GM12891 (cell line): ENCODE measurements at regions not wholly inside any gene's neighbourhood (a gene's known extent, or its start where the extent isn't known, plus 50 kb on each side); places are given as distances from the start of the nearest gene placed in this dataset.

Source experiments
- DNase-seq: peaks from one replicate; pipeline ENCODE4 v3.0.0; 2011; ENCODE audit warnings: low spot score; ENCODE audit not compliant: insufficient read length
- FAIRE-seq: peaks from 2 replicates; lab custom pipeline; 2011; peaks lifted over from hg19 to GRCh38; lab: Jason Lieb, UNC
- PAX5 ChIP-seq: IDR thresholded peaks from 2 replicates; pipeline ENCODE4 v1.6.1; 2011; ENCODE audit warnings: low read length, moderate library complexity, mild to moderate bottlenecking; ENCODE audit not compliant: insufficient read depth, severe bottlenecking
- POLR2A ChIP-seq: IDR thresholded peaks from 2 replicates; pipeline ENCODE4 v1.6.1; 2011; ENCODE audit warnings: low read depth, low read length, control low read depth
- POLR2AphosphoS5 ChIP-seq: IDR thresholded peaks from 2 replicates; pipeline ENCODE4 v1.6.1; 2011; ENCODE audit warnings: low read depth, low read length, control low read depth
- POU2F2 ChIP-seq: IDR thresholded peaks from 2 replicates; pipeline ENCODE4 v1.6.1; 2011; ENCODE audit warnings: low read depth, mild to moderate bottlenecking, control low read depth, low read length, moderate library complexity
- SPI1 ChIP-seq: IDR thresholded peaks from 2 replicates; pipeline ENCODE4 v1.6.1; 2011; ENCODE audit warnings: low read depth, low read length, control low read depth
- TAF1 ChIP-seq: IDR thresholded peaks from 2 replicates; pipeline ENCODE4 v1.6.1; 2011; ENCODE audit warnings: low read depth, low read length, control low read depth

DNA sequence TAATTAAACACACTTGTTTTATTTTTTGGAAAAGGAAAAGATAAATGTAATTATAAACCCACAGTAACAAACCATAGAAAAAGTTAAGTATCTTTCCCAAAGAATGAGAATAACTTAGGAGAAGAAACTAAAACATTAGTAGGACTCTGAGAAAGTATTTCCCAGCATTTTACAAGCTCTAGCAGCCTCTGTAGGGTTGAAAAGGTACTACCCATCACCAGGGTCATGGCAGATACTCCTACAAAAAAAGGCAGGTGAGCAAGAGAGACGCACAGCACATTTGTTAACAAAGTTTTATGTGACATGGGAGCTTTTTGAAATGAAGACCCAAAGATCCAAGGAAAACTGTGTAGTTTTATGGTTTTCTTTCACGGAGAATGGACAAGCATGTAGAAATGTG lies 77.7 kb upstream of the FAM169A start:
- no peak for TF ChIP-seq POLR2A
- TF ChIP-seq SPI1: no peak
- TF ChIP-seq PAX5: no peak
- no peak for TF ChIP-seq TAF1
- no peak for TF ChIP-seq POLR2AphosphoS5
- TF ChIP-seq POU2F2: no peak
- FAIRE-seq (no peak), DNase-seq (no peak)

DNA sequence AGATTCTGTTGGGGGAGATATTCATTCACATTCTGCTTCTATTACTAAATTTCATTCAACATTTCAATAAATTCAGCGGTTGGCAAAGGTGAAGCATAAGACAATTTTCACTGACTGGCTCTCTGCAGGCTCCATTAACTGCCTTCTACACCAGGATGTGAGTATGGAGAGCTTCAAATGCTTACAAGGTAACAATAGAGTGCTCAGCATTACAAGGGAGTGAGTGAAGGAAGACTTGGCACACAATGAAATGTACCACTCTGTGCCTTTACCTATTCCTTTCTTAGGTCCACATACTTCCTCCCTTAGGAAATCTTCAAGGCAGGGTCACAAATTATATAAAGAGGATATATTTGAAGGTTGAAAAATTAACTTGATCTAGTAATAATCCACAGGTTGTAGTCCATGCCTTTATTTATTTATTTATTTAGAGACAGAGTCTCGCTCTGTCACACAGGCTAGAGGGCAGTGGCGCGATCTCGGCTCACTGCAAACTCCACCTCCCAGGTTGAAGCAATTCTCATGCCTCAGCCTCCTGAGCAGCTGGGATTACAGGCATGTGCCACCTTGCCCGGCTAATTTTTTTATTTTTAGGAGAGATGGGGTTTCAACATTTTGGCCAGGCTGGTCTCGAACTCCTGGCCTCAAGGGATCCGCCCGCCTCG lies 76.6 kb upstream of the FAM169A start:
- no peak for FAIRE-seq
- no peak for TF ChIP-seq SPI1
- no peak for TF ChIP-seq POLR2A
- TF ChIP-seq TAF1: no peak
- TF ChIP-seq PAX5: no peak
- no peak for TF ChIP-seq POU2F2
- TF ChIP-seq POLR2AphosphoS5: no peak

DNA sequence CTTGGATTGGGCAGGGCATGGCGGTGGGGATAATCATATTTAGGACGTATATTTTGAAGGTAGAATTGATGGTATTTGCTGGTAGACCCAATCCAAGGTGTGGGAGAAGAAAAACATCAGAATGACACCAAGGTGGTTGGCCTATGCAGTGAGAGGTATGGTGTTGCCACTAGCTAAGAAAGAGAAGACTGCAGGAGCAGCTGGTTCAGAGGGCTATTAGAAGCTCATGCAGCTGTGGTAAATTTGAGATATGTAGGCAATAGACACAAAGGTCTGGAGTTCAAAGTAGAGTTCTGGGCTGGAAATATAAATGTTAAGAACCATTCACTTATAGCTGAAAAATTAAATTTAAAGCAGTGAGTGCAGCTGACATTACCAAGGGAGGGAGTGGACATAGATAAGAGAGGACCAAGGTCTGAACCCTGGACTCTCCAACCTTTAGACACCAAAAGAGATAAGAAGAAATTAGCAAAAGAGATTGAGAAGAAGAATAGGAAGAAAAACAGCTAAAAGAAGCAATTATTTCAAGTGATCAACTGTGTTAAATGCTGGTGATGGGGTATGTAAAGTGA lies 74.7 kb upstream of the FAM169A start:
- FAIRE-seq (no peak), DNase-seq (no peak)
- TF ChIP-seq TAF1 (no peak), PAX5 (no peak), POU2F2 (no peak)

More for the DNA sequence above, 76.6 kb upstream of the FAM169A start:
- no peak for DNase-seq

DNA sequence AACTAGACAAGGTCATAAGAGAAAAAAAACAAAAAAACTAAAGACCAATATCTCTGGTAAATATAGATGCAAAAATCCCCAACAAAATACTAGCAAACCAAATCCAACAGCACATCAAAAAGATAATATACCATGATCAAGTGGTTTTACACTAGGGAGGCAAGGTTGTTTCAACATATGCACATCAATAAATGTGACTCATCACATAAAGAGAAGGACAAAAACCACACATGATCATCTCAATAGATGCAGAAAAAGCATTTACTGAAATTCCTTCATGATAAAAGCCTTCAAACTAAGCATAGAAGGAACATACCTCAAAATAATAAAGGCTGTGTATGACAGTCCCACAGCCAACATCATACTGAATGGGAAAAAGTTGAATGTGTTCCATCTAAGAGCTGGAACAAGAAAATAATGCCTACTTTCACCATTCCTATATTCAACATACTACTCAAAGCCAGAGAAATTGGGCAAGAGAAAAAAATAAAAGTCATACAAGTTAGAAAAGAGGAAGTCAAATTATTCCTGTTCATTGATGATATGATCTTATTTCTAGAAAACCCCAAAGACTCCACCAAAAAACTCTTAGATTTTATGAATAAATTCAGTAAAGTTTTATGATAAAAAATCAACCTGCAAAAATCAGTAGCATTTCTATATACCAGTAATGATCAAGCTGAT lies 72.2 kb upstream of the FAM169A start:
- FAIRE-seq (no peak), DNase-seq (no peak)
- TF ChIP-seq TAF1 (no peak), SPI1 (no peak), PAX5 (no peak), POLR2A (no peak), POU2F2 (no peak), POLR2AphosphoS5 (no peak)

DNA sequence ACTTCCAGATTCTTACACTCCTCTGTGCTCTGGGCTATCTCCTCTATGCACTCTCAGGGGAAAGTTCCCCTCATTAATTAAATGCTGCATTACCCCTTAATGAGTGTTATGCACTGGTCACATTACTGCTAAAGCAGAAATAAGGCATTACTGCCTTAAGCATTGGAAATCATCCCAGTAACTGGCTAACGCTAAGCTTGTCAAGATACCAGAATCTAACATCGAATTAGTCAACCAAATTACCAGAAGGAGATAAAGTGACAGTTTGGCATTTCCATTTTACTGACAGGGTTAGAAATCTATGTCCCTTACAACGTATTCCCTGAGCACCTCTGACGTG lies 69.5 kb upstream of the FAM169A start:
- FAIRE-seq: peak; percentile 62
- TF ChIP-seq POLR2AphosphoS5 (no peak), PAX5 (no peak), SPI1 (no peak), POLR2A (no peak), TAF1 (no peak), POU2F2 (no peak)
- DNase-seq: no peak

DNA sequence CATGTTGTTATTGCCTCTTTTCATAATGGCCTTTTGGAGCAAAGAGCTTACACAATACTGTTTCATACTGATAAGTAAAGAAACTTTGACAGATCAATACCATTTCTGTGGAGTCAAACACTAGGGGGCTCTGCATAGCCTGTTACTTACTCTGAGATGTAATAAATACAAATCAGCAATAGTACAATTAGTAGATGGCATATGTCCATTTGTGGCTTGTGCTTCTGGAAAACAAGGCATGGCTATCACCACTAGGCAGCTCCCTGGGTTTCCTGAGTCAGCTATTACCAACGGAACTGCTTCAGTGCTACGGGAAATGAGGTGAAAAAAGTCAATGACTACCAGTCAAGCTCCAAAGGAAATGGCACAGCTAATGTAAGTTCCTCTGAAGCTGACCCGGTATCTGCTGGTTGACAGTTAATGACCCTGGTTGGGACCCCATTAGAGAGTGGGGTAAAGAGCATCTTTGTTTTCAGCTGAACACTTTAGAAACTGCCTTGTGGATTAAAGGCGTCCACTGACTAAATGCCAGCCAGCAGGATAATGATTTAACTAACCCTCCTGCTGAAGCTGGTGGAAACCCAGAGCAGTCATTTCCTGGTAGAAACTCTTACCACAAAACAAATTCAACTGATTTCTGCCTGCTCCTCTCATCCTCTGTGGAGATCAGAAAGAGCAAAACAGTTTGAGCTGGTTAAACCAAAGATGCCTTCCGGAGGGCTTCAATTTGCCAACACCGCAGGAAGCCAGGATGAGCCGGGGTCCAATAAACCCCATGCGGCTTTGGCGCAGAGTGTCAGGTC lies 69.0 kb upstream of the FAM169A start:
- FAIRE-seq: peak; percentile 60
- DNase-seq: no peak

DNA sequence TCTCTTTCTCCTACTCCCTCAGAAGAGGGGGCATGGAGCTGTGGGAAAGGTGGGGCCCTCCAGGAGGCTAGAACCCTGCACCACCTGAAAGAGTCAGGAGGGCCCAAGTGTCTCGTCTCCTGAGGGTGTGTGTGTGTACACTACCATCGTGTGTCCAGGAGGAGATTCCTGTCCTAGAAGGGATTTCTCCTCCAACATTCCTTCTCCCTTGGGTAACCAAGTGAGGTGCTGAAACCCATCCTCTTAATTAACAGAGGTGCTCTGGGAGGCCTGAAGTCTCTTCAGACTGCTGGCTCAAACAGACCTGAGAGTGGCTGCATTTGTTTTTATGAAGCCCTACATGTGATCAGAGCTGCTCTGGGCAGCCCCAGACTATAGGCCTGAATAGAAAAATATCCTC lies 61.1 kb upstream of the FAM169A start:
- TF ChIP-seq PAX5 (no peak), POLR2A (no peak), TAF1 (no peak), POU2F2 (no peak), SPI1 (no peak), POLR2AphosphoS5 (no peak)
- DNase-seq: no peak
- no peak for FAIRE-seq

More for the DNA sequence above, 69.0 kb upstream of the FAM169A start:
- no peak for TF ChIP-seq POU2F2
- no peak for TF ChIP-seq SPI1
- TF ChIP-seq POLR2A: no peak
- TF ChIP-seq PAX5: no peak
- TF ChIP-seq POLR2AphosphoS5: no peak
- no peak for TF ChIP-seq TAF1

DNA sequence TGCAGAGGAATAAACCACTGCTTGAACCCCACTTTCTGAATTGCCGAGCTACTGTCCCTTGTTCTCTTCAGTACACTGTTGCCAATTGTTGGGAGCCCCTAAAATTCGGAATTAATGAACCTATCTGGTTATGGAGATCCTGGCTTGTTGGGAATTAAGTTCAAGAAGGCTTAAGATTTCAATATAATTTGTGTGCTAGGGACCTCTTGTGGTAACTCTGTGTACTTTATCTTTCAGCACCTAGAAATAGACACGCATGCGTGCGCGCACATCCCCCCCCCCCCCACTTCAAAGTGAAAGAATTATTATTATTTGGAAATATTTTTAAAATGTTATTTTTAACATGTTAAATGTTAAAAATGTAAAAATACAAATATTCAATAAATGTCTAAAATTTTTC lies 53.3 kb upstream of the FAM169A start:
- DNase-seq: no peak
- TF ChIP-seq POLR2AphosphoS5 (no peak), PAX5 (no peak)
- no peak for FAIRE-seq

DNA sequence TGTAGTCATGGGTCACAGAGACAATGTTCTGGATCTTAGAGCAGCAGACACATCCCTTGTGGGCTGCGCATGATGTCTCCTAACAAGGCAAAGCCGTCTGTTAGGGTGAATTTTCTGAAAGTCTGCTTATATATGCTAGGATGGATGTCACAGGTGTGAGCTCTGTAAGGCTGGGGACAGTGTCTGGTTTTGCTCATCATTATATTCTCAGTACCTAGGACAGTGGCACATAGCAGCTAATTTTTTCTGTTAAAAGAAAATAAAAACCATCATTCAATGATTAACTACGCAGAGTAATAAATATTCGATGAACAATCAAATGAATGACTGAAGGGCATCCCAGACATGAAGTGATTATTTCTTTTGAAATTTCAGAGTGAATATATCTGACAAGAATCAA lies 52.9 kb upstream of the FAM169A start:
- no peak for FAIRE-seq
- TF ChIP-seq TAF1: no peak
- no peak for TF ChIP-seq PAX5
- no peak for TF ChIP-seq POU2F2
- TF ChIP-seq SPI1: no peak
- no peak for TF ChIP-seq POLR2A
- no peak for TF ChIP-seq POLR2AphosphoS5

DNA sequence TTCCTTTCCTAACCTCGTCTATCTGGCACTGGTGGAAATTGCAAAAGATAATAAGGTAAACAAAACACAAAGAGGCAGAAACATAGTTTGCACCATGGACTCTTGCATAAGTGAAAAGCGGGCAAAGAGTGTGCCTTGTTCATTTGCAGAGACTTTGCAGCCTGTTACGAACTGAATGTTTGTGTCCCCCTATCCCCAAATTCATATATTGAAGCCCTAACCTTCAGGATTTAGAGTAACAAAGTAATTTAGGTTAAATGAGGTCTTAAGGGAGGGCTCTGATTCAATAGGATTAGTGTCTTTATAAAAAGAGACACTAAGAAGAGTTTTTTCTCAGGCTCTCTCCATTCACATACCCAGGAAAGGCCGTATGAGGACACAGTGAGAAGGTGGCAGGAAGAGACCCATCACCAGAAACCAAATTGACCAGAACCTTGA lies 52.1 kb upstream of the FAM169A start:
- FAIRE-seq (no peak), DNase-seq (no peak)
- no peak for TF ChIP-seq SPI1
- no peak for TF ChIP-seq POLR2A
- TF ChIP-seq PAX5: no peak
- TF ChIP-seq TAF1: no peak
- no peak for TF ChIP-seq POLR2AphosphoS5

More for the DNA sequence above, 52.9 kb upstream of the FAM169A start:
- DNase-seq: no peak
